ENCODE measurements at regions not wholly inside any gene's neighbourhood (a gene's known extent, or its start where the extent isn't known, plus 50 kb on each side); places are given as distances from the start of the nearest gene placed in this dataset.

GRCh38 chr22:35138521-35138920 is 72.6 kb downstream of the ISX start:
- Histone ChIP-seq H3K9me3 (ENCODE audit: control insufficient read depth in 2 of 3, insufficient read depth in 1 of 3, low read length in 3 of 3) (peaks cover 0 to 3% (median 0%) of the 10 kb centered on the region in 3 donors), H3K27ac (ENCODE audit: low read depth in 2 of 2, low read length in 2 of 2) (no peak overlapping the region), H3K27me3 (ENCODE audit: control insufficient read depth, insufficient read depth, low read length) (no peaks in the 10 kb centered on the region), H3K36me3 (ENCODE audit: control insufficient read depth in 2 of 3, insufficient read depth in 3 of 3, low read length in 3 of 3) (no peaks in the 10 kb centered on the region), H3K4me1 (ENCODE audit: control insufficient read depth in 2 of 3, insufficient read depth in 2 of 3, low read depth in 1 of 3, low read length in 3 of 3) (no peaks in the 10 kb centered on the region), H3K9ac (ENCODE audit: low read length in 3 of 3) (no peak overlapping the region), H3K4me3 (ENCODE audit: low read length in 3 of 3) (no peak overlapping the region)
- intact Hi-C loops (cut with DNase I): no loop called here
- FAIRE-seq: no peak
- DNase-seq: no peak
- TF ChIP-seq CTCF (IDR thresholded peaks at IDR 0.05; ENCODE audit: borderline replicate concordance, extremely low read depth, insufficient read depth): no peak

- Histone ChIP-seq H3K4me3 (ENCODE audit: low read length in 3 of 3) (no peak overlapping the region), H3K9ac (ENCODE audit: low read length in 3 of 3) (no peak overlapping the region), H3K27ac (ENCODE audit: low read depth in 2 of 2, low read length in 2 of 2) (no peak overlapping the region), H3K27me3 (ENCODE audit: control insufficient read depth, insufficient read depth, low read length) (no peaks in the 10 kb centered on the region), H3K36me3 (ENCODE audit: control insufficient read depth in 2 of 3, insufficient read depth in 3 of 3, low read length in 3 of 3) (no peaks in the 10 kb centered on the region), H3K9me3 (ENCODE audit: control insufficient read depth in 2 of 3, insufficient read depth in 1 of 3, low read length in 3 of 3) (peaks cover 0 to 3% (median 0%) of the 10 kb centered on the region in 3 donors), H3K4me1 (ENCODE audit: control insufficient read depth in 2 of 3, insufficient read depth in 2 of 3, low read depth in 1 of 3, low read length in 3 of 3) (no peaks in the 10 kb centered on the region)
- intact Hi-C loops (cut with DNase I): no loop called here
- no peak for TF ChIP-seq CTCF (IDR thresholded peaks at IDR 0.05; ENCODE audit: borderline replicate concordance, extremely low read depth, insufficient read depth)
- FAIRE-seq: no peak
- no peak for DNase-seq
Measured at GRCh38 chr22:35140879-35141745, 75.2 kb downstream of the ISX start.

DNA sequence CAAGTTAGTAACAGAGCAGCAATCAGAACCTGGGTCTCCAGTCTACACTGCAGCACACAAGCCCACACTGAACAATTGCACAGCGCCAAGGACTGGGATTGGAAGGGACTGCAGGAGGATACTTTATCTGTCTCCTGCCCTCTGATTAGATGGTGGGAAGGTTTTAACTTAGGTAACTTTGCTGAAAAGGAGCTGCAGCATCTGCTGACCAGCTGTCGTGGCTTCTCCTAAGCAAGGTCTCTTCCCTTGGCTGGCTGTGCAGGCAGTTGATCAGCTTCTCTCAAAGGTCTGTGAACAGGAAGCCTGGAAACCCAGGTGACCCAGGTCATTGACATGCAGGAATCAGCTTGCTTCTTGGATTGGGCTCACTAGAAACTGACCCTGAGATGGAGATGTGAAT is 82.4 kb downstream of the ISX start:
- no peaks in the 10 kb centered on the region for H3K9me3 ChIP-seq (ENCODE audit: control insufficient read depth in 2 of 3, insufficient read depth in 1 of 3, low read length in 3 of 3)
- FAIRE-seq: no peak
- no peak overlapping the region for H3K4me3 ChIP-seq (ENCODE audit: low read length in 3 of 3)
- intact Hi-C loops (cut with DNase I): no loop called here
- no peak for TF ChIP-seq CTCF (IDR thresholded peaks at IDR 0.05; ENCODE audit: borderline replicate concordance, extremely low read depth, insufficient read depth)
- no peak for DNase-seq
- H3K27me3 ChIP-seq (ENCODE audit: control insufficient read depth, insufficient read depth, low read length): no peaks in the 10 kb centered on the region
- H3K4me1 ChIP-seq (ENCODE audit: control insufficient read depth in 2 of 3, insufficient read depth in 2 of 3, low read depth in 1 of 3, low read length in 3 of 3): no peaks in the 10 kb centered on the region
- no peak overlapping the region for H3K27ac ChIP-seq (ENCODE audit: low read depth in 2 of 2, low read length in 2 of 2)
- H3K36me3 ChIP-seq (ENCODE audit: control insufficient read depth in 2 of 3, insufficient read depth in 3 of 3, low read length in 3 of 3): no peaks in the 10 kb centered on the region
- H3K9ac ChIP-seq (ENCODE audit: low read length in 3 of 3): no peak overlapping the region

Data from kidney (tissue), 13 donors.